DOHH2 (cell line): ENCODE measurements at regions not wholly inside any gene's neighbourhood (a gene's known extent, or its start where the extent isn't known, plus 50 kb on each side); places are given as distances from the start of the nearest gene placed in this dataset.

Experiments
- CTCF ChIP-seq: fragments of 200-600 bp; sonication (generic); IDR thresholded peaks from one replicate; pipeline ENCODE4 v1.5.1; 2014; ENCODE audit warnings: antibody characterized with exemption, mild to moderate bottlenecking, low read depth, low read length; ENCODE audit not compliant: poor library complexity, severe bottlenecking
- EZH2phosphoT487 ChIP-seq: fragments of 200-600 bp; sonication (generic); IDR thresholded peaks from 2 replicates; pipeline ENCODE4 v1.6.1; 2017; ENCODE audit warnings: borderline replicate concordance, mild to moderate bottlenecking, antibody characterized with exemption, low read length, moderate library complexity, mixed read lengths

- TF ChIP-seq CTCF (no peak), EZH2phosphoT487 (no peak)
Observed at GRCh38 chr15:25180606-25181292, 226.0 kb downstream of the SNRPN start.
